ENCODE measurements at regions not wholly inside any gene's neighbourhood (a gene's known extent, or its start where the extent isn't known, plus 50 kb on each side); places are given as distances from the start of the nearest gene placed in this dataset.

DNA sequence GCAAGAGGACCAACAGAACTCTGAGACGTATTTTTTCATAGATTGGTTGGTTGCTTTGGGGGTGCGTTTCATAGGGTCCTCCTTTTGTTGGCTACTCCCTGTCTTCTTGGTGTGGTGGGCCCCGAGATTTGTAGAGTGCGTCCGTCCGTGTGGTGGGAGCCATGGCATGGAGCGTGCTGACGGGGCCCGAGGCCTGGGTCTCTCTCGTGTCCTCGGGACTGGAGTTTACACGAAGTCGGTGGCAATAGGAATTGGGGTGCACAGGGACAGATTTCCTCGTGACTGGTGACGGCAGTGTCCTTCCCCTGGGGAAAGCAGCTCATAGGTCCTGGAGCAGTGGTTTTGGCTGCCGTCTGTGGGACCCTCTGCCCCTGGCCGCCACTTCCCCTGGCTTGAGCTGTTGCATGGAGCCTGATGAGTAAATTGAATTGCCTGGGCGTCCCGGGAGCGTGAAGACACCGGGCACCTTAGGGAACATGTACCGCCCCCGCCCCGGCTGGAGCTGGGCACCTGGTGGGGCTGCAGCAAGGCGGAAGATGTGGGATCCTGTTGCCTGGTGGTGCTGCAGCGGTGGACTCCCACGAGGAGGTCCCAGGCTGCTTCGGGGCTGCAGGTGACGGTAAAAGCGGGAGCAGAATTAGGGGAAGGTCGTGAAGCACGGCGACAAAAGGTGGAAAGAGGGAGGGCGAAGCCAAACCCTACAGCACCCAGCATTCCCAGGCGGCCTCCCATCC is 153.7 kb upstream of the ALG10B start:
- FAIRE-seq: no peak
- no peaks in the 10 kb centered on the region for H3K79me2 ChIP-seq (ENCODE audit: control insufficient read depth, insufficient read depth, low read length)
- dilution Hi-C loops (cut with MboI; ENCODE audit: extremely low pct_ligation_motif_present, low sequenced_read_pairs) (no loop called here), intact Hi-C loops (cut with micrococcal nuclease) (no loop called here)
- no peak overlapping the region for H3K4me3 ChIP-seq (replicated peaks in 1 of 3; ENCODE audit: insufficient read depth in 1 of 3, low read depth in 1 of 3, low read length in 3 of 3)
- H3K27ac ChIP-seq (ENCODE audit: insufficient read depth, low read depth, low read length): no peak overlapping the region
- POLR2A ChIA-PET: no interaction called here
- CTCF ChIA-PET: no interaction called here
- H4K20me1 ChIP-seq (replicated peaks; ENCODE audit: control insufficient read depth, extremely low read depth, insufficient read depth, low read length): no peaks in the 10 kb centered on the region
- H3K4me2 ChIP-seq (ENCODE audit: insufficient read depth, low read length): no peak overlapping the region
- no peak overlapping the region for H2AFZ ChIP-seq (ENCODE audit: low read depth, low read length)
- no peak for DNase-seq (ENCODE audit: low read depth, low spot score)
- H3K9me1 ChIP-seq (replicated peaks; ENCODE audit: control insufficient read depth, extremely low read depth, insufficient read depth, low read length): no peaks in the 10 kb centered on the region
- H3K9ac ChIP-seq (replicated peaks; ENCODE audit: extremely low read depth, insufficient read depth, low read length): no peak overlapping the region
- no peak for TF ChIP-seq FOS (IDR thresholded peaks at IDR 0.05; ENCODE audit: borderline replicate concordance, insufficient read depth, low read length)
- TF ChIP-seq, protein P1, sequence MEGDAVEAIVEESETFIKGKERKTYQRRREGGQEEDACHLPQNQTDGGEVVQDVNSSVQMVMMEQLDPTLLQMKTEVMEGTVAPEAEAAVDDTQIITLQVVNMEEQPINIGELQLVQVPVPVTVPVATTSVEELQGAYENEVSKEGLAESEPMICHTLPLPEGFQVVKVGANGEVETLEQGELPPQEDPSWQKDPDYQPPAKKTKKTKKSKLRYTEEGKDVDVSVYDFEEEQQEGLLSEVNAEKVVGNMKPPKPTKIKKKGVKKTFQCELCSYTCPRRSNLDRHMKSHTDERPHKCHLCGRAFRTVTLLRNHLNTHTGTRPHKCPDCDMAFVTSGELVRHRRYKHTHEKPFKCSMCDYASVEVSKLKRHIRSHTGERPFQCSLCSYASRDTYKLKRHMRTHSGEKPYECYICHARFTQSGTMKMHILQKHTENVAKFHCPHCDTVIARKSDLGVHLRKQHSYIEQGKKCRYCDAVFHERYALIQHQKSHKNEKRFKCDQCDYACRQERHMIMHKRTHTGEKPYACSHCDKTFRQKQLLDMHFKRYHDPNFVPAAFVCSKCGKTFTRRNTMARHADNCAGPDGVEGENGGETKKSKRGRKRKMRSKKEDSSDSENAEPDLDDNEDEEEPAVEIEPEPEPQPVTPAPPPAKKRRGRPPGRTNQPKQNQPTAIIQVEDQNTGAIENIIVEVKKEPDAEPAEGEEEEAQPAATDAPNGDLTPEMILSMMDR (IDR thresholded peaks at IDR 0.05; ENCODE audit: extremely low read depth in 1 of 2, insufficient read depth in 1 of 2, low read depth in 1 of 2, low read length in 2 of 2): no peak
- TF ChIP-seq, protein P2, sequence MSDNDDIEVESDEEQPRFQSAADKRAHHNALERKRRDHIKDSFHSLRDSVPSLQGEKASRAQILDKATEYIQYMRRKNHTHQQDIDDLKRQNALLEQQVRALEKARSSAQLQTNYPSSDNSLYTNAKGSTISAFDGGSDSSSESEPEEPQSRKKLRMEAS (IDR thresholded peaks at IDR 0.05; ENCODE audit: insufficient read depth, insufficient read length): no peak
- no peak for TF ChIP-seq GATA2 (IDR thresholded peaks at IDR 0.05; ENCODE audit: insufficient read depth, insufficient read length, low read depth, low read length)
- no peak for TF ChIP-seq POLR2A (IDR thresholded peaks at IDR 0.05; ENCODE audit: low read depth, low read length)
- no peak for TF ChIP-seq POLR2AphosphoS5 (IDR thresholded peaks at IDR 0.05; ENCODE audit: insufficient read depth, low read depth, low read length)
- TF ChIP-seq MYC (IDR thresholded peaks at IDR 0.05; ENCODE audit: low read depth, low read length): no peak
- no peak for TF ChIP-seq EZH2 (IDR thresholded peaks at IDR 0.05; ENCODE audit: borderline replicate concordance, low read depth, low read length, severe bottlenecking)
- TF ChIP-seq JUN (IDR thresholded peaks at IDR 0.05; ENCODE audit: borderline replicate concordance, insufficient read depth, insufficient read length, low read depth): no peak
- no peaks in the 10 kb centered on the region for H3K27me3 ChIP-seq (ENCODE audit: control insufficient read depth in 2 of 2, insufficient read depth in 2 of 2, low read length in 2 of 2)
- peaks cover 6% of the 10 kb centered on the region for H3K9me3 ChIP-seq (replicated peaks; ENCODE audit: control insufficient read depth, insufficient read depth, low read length)
- BruUV-seq (replicated peaks): no TSS peak
- no peaks in the 10 kb centered on the region for H3K36me3 ChIP-seq (ENCODE audit: control insufficient read depth in 2 of 2, extremely low read depth in 1 of 2, insufficient read depth in 2 of 2, low read length in 2 of 2)
- H3K4me1 ChIP-seq (ENCODE audit: control insufficient read depth, extremely low read depth, insufficient read depth, low read length): no peaks in the 10 kb centered on the region
